ENCODE measurements at regions not wholly inside any gene's neighbourhood (a gene's known extent, or its start where the extent isn't known, plus 50 kb on each side); places are given as distances from the start of the nearest gene placed in this dataset.

GRCh38 chr2:206368484-206368883 lies 74.8 kb upstream of the ADAM23 start:
- DNase-seq (ENCODE audit: low read depth in 4 of 4, low spot score in 1 of 4): no peak

GRCh38 chr2:206368933-206369569 lies 74.3 kb upstream of the ADAM23 start:
- DNase-seq (ENCODE audit: low read depth in 4 of 4, low spot score in 1 of 4): no peak

GRCh38 chr2:206375956-206376355 lies 67.4 kb upstream of the ADAM23 start:
- no peak for DNase-seq (ENCODE audit: low read depth in 4 of 4, low spot score in 1 of 4)

- no peak for DNase-seq (ENCODE audit: low read depth in 4 of 4, low spot score in 1 of 4)
Observed at GRCh38 chr2:206378835-206379234, 64.5 kb upstream of the ADAM23 start.

- no peak for DNase-seq (ENCODE audit: low read depth in 4 of 4, low spot score in 1 of 4)
Observed at GRCh38 chr2:206379266-206379665, 64.1 kb upstream of the ADAM23 start.

- no peak for DNase-seq (ENCODE audit: low read depth in 4 of 4, low spot score in 1 of 4)
Observed at GRCh38 chr2:206379886-206380285, 63.4 kb upstream of the ADAM23 start.

DNA sequence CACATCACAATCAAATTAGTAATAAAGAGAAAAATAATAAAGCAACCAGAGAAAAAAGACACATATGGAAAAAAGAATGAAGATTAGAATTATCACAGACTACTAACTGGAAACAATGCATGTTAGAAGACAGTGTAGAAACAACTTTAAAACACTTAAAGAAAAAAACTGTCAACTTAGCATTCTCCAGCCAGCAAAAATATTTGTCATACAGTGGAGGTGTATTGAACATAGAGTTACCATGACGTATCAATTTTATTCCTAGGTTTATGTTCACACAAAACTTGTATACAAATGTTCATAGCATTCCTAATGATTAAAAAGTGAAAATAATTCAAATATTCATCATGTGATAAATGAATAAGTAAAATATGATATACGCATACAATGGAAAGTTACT lies 61.5 kb upstream of the ADAM23 start:
- no peak for DNase-seq (ENCODE audit: low read depth in 4 of 4, low spot score in 1 of 4)

- no peak for DNase-seq (ENCODE audit: low read depth in 4 of 4, low spot score in 1 of 4)
Observed at GRCh38 chr2:206383669-206384068, 59.7 kb upstream of the ADAM23 start.

DNA sequence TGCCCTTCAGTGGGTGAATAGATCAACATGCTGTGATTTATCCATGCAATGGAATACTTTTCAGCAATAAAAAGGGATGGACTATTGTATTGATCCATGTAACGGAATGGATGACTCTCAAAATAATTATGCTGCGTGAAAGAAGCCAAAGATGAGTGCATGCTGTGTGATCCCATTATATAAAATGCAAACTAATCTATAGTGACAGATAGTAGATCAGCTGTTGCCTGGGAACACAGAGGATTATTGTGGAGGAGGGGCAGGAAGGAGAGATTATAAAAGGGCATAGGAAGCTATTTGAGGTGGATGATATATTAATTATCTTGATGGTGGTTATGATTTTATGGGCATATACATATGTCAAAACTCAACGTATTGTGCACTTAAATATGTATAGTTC lies 55.5 kb upstream of the ADAM23 start:
- DNase-seq (ENCODE audit: low read depth in 4 of 4, low spot score in 1 of 4): no peak

GRCh38 chr2:206388698-206389097 lies 54.6 kb upstream of the ADAM23 start:
- DNase-seq (ENCODE audit: low read depth in 4 of 4, low spot score in 1 of 4): no peak

DNA sequence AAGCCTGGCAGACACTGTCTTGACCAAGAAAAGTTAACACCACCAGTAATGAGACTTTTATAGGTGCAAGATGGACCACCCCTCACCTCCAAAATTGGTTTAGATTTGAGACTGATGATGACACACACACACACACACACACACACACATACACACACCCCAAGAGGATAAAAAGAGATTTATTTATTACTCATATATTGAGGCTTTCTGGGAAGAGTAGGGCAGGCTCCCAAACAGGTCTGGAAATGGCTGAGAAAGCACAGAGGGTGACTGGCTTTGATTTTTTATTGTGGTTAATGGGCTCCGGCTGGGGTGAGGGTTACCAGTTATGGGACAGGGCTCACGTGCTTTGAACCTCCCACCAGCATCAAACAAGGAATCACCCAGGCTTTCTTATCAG lies 54.2 kb upstream of the ADAM23 start:
- no peak for DNase-seq (ENCODE audit: low read depth in 4 of 4, low spot score in 1 of 4)

GRCh38 chr2:206390181-206390580 lies 53.2 kb upstream of the ADAM23 start:
- DNase-seq (ENCODE audit: low read depth in 4 of 4, low spot score in 1 of 4): no peak

GRCh38 chr2:206392118-206392517 lies 51.2 kb upstream of the ADAM23 start:
- peak in 1 of 4 experiments; percentile 2 for DNase-seq (ENCODE audit: low read depth in 4 of 4, low spot score in 1 of 4)
